GM19324 (cell line): ENCODE measurements at regions not wholly inside any gene's neighbourhood (a gene's known extent, or its start where the extent isn't known, plus 50 kb on each side); places are given as distances from the start of the nearest gene placed in this dataset.

Source experiments
- ATAC-seq: cut with Tn5 transposase; IDR thresholded peaks from one replicate; pipeline ENCODE4 v1.9.1; 2021; ENCODE audit warnings: mild to moderate bottlenecking, moderate library complexity; ENCODE audit not compliant: unreplicated experiment, low FRiP score

GRCh38 chr6:106035655-106036054, 50.5 kb upstream of the PRDM1 start:
- ATAC-seq, result no peak

GRCh38 chr6:106033806-106034205, 52.3 kb upstream of the PRDM1 start:
- no peak for ATAC-seq

DNA sequence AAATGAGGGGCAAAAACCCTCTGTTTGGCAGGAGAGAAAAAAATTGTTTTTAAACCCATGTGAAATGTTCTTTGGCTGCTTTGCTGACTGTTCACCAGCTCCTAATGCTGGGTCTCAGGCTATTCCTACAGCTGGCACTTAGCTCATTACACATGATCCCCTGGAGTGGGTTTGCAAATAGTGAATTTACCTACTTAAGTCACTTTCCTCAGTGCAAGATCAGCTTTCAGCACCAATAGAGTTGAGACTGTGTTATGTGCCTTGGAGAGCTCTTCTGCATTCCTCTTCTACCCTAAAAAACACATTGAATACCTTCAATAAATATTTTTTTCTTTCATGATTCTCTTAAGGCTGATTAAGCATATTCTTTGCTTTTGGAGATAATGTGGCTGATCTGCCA, 58.4 kb upstream of the PRDM1 start:
- no peak for ATAC-seq

- no peak for ATAC-seq
Measured at GRCh38 chr6:106026748-106027715, 59.1 kb upstream of the PRDM1 start.

- no peak for ATAC-seq
Measured at GRCh38 chr6:106025655-106026054, 60.5 kb upstream of the PRDM1 start.

DNA sequence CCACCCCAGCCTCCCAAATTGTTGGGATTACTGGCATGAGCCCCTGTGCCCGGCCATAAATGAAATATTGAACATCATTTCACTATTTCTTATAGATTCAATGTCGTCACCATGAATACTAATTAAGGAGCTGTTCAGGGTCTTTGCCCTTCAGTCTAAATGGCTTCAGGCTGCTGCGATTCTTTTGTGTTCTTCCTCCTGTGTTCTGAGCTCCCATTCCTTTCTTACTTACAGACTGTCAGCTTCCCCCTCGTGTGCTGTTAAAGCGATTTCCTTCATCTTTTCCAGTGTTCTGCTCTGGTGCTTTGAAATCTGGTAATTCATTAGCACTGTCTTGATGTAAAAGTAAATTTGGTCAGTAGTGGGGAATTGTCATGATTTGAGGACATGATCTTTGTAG, 63.3 kb upstream of the PRDM1 start:
- no peak for ATAC-seq

DNA sequence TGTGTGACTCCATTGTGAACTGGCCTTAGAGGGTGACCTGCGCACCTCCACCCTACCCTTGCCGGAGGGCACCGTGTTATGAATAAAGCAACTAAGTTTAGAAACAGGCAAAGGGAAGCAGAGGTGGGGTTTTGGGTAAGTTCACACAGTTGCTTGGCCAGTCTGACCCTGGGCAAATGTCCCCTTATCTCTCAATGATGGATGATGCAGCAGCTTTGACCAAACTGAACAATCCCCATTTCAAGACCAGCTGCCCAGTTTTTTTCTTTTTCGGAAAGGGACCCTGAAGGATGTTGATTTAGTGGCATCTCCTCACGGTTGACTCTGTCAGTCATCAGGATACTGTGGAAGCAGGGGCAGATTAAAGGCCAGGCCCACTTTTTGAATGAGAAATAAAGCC, 68.7 kb upstream of the PRDM1 start:
- no peak for ATAC-seq

- ATAC-seq, result no peak
Measured at GRCh38 chr6:106014955-106015354, 71.2 kb upstream of the PRDM1 start.

GRCh38 chr6:106011476-106011875, 74.7 kb upstream of the PRDM1 start:
- no peak for ATAC-seq

DNA sequence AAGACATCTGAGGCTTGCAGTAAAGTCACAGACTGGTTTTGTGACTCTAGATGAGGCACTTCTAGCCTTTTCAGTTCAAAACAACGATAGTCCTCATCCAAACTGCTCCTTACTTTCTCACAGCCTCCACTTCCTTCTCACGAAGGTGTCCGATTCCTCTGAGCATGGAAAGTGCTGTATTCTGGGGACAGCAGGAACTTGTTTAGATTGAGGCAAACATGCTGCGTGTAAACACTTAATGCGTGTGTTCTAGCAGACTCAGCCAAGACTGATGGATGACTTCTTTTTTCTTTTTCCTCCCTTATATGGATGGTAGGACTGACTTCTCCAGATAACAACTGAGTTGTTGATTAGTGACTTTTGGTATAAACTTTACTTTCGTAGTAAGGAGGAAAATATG, 80.2 kb upstream of the PRDM1 start:
- no peak for ATAC-seq

GRCh38 chr6:106005013-106005412, 81.1 kb upstream of the PRDM1 start:
- no peak for ATAC-seq

DNA sequence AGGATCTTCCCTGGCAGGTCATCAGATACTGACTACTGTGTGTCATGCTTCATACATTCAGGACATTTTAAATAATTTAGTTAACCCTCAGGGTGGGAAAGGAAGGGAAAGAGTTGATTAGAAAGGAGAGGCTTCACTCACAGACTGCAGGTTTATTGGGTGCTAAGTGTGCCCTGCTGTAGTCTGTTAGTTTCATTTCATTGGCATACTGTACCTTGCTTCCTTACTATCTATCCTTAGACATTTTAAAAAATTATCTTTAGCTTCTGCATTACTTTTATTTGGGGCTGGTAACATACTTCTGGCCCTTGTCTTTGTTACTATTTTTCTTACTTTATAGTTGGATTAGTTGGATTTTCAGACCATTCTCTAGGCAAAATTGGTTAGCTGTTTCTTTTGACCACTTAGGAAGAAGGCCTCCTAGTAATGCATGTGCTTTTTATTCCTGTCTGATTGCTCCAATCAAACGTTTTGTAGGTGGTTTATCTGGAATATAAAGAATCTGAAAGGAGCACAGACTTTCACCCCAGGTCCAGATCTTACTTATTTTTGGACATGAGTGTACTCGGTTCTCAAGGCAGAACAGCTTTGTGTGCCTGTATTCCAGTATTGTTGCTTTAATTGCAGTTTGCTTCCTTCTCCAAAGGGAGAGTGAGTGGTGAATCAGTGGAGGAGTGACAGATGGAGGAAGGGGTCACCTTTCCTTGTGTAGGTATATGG, 82.7 kb upstream of the PRDM1 start:
- no peak for ATAC-seq

DNA sequence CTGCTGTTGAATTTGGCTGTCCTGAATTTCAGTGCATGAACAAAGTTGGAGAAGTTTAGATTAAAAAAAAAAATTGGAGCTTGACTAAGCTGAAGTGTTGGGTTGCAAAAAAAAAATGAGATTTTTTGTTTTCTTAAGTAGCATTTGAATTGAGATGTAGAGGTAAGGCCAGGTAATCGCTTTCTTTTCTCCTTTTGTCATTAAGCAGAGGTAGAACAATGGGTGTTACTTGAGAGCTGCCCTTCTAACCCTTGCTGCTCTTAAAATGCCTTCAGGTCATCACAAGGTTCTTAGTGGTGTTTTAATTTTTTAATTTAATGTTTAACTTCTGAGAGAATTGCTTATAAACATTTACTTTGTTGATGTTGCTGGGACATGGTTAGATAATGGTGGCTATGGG, 84.1 kb upstream of the PRDM1 start:
- no peak for ATAC-seq

GRCh38 chr6:106000935-106001334, 85.2 kb upstream of the PRDM1 start:
- ATAC-seq, result no peak

DNA sequence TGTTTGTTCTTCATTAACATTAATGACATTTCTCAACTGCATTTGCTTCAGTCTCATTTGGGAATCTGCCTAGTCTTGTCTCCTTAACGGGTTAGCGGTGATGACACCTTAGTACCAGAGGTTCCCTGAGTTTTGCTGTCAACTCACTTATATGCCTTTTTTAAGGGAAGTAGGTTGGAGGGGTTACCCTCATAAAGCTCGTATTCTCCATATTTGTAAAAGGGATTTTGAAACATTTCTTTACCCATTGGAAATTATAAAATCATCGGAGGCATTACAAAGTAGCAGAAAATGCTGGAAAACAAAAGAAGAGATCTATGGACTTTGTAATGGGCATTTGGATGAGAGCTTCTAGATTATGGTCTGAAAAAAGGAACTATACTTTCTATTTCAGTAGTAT, 88.7 kb upstream of the PRDM1 start:
- no peak for ATAC-seq

- ATAC-seq, result no peak
Measured at GRCh38 chr6:105995391-105995865, 90.7 kb upstream of the PRDM1 start.

GRCh38 chr6:105994591-105995390, 91.3 kb upstream of the PRDM1 start:
- peak; percentile 9 for ATAC-seq

DNA sequence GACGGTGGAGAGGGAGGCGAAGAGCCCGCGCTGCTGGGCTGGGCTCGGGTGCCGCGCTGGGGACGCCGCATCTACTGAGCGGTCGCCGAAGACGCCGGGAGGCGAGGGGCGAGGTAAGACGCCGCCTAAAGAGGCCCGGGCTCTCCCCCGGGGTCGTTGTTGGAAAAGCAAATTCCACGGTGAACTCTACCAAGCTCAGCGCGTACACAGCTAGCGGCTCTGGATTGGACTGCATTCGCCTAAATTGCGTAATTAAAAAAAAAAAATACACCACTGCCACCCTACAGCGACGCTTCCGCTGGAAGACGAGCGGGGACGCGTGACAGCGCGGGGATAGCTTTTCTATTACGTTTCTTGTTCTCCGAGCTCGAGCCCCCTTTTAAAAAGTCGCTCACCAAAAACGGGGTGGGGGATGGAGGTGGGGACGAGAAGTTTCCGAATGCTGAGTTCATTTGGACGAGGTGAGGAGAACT, 92.0 kb upstream of the PRDM1 start:
- ATAC-seq, result peak; percentile 48

GRCh38 chr6:105993341-105994117, 92.6 kb upstream of the PRDM1 start:
- no peak for ATAC-seq
